ENCODE measurements at regions not wholly inside any gene's neighbourhood (a gene's known extent, or its start where the extent isn't known, plus 50 kb on each side); places are given as distances from the start of the nearest gene placed in this dataset.

DNA sequence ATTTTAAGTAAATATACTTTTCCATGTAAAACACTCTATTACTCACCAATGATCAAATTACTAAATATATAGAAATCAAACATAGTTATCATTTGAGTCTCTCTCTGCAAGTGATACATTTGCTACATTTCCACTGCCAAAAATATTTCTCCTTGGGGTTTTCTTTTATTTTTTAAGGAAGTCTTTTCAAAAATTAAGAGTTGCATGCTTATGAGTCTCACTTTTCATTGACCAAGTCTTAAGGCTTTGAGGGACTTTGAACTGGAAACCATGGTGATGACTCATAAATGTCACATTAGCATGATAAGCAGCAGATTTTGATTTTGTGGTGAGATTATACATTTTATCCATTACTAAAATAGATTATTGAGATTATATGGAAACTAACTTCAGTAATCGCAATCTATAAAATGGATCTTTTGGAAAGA, 152.9 kb downstream of the FAM124B start:
- Mint-ChIP-seq H3K27me3 (ENCODE audit: low read depth, poor library complexity) (peaks cover 4% of the 10 kb centered on the region), H3K4me3 (no peak overlapping the region), H3K4me1 (no peaks in the 10 kb centered on the region), H3K27ac (no peak overlapping the region), H3K36me3 (ENCODE audit: low read depth) (no peaks in the 10 kb centered on the region), H3K9me3 (no peaks in the 10 kb centered on the region)
- no peak for DNase-seq
- TF ChIP-seq, protein P1, sequence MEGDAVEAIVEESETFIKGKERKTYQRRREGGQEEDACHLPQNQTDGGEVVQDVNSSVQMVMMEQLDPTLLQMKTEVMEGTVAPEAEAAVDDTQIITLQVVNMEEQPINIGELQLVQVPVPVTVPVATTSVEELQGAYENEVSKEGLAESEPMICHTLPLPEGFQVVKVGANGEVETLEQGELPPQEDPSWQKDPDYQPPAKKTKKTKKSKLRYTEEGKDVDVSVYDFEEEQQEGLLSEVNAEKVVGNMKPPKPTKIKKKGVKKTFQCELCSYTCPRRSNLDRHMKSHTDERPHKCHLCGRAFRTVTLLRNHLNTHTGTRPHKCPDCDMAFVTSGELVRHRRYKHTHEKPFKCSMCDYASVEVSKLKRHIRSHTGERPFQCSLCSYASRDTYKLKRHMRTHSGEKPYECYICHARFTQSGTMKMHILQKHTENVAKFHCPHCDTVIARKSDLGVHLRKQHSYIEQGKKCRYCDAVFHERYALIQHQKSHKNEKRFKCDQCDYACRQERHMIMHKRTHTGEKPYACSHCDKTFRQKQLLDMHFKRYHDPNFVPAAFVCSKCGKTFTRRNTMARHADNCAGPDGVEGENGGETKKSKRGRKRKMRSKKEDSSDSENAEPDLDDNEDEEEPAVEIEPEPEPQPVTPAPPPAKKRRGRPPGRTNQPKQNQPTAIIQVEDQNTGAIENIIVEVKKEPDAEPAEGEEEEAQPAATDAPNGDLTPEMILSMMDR (IDR thresholded peaks at IDR 0.05): no peak

DNA sequence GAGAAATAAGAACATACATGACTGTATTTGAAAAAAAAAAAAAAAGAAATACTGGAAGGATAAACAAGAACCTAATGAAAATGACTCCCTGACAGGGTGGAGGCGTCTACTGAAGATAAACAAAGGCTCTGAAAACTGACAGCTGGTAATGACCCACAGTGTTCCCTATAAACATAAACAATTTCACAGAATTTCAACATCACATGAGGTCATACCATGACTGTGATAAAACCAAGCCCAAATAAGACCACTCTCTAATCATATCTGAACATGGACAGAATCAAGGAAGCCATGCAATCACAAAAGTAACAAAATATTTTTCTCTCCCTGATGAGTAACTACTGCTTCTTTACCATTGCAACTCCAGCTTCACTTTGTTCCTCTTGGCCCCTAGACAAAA, 159.3 kb downstream of the FAM124B start:
- no peak for DNase-seq
- peaks cover 12% of the 10 kb centered on the region for H3K4me1 Mint-ChIP-seq
- no peak overlapping the region for H3K27ac Mint-ChIP-seq
- TF ChIP-seq, protein P1 (IDR thresholded peaks at IDR 0.05): no peak
- no peak overlapping the region for H3K4me3 Mint-ChIP-seq
- no peaks in the 10 kb centered on the region for H3K27me3 Mint-ChIP-seq (ENCODE audit: low read depth, poor library complexity)
- H3K36me3 Mint-ChIP-seq (ENCODE audit: low read depth): no peaks in the 10 kb centered on the region
- no peaks in the 10 kb centered on the region for H3K9me3 Mint-ChIP-seq

GRCh38 chr2:224241812-224242211, 160.1 kb downstream of the FAM124B start:
- Mint-ChIP-seq H3K27ac (no peak overlapping the region), H3K4me1 (peaks cover 12% of the 10 kb centered on the region), H3K27me3 (ENCODE audit: low read depth, poor library complexity) (no peaks in the 10 kb centered on the region), H3K36me3 (ENCODE audit: low read depth) (no peaks in the 10 kb centered on the region), H3K9me3 (no peaks in the 10 kb centered on the region), H3K4me3 (no peak overlapping the region)
- no peak for DNase-seq
- TF ChIP-seq, protein P1 (IDR thresholded peaks at IDR 0.05): no peak

DNA sequence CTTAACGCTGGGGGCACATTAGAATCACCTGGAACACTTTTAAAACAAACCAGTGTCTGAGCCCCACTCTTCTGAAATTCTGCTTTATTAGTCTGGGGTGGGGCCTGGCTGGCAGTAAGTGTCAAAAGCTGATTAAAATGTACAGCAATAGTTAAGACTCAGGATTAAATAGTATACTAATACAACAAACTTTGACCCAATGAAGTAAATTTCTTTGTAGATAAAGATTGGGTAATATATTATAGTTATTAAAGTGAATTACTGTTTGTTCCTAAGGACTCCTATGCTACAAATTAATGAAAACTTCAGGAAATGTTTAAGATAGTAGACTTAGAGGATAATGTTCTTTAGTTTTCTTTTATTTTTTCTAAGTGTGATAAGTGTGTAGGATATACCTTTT, 160.9 kb downstream of the FAM124B start:
- peaks cover 12% of the 10 kb centered on the region for H3K4me1 Mint-ChIP-seq
- no peak overlapping the region for H3K27ac Mint-ChIP-seq
- H3K4me3 Mint-ChIP-seq: no peak overlapping the region
- DNase-seq: no peak
- H3K36me3 Mint-ChIP-seq (ENCODE audit: low read depth): no peaks in the 10 kb centered on the region
- H3K27me3 Mint-ChIP-seq (ENCODE audit: low read depth, poor library complexity): no peaks in the 10 kb centered on the region
- peaks cover 5% of the 10 kb centered on the region for H3K9me3 Mint-ChIP-seq
- TF ChIP-seq, protein P1 (IDR thresholded peaks at IDR 0.05): no peak

DNA sequence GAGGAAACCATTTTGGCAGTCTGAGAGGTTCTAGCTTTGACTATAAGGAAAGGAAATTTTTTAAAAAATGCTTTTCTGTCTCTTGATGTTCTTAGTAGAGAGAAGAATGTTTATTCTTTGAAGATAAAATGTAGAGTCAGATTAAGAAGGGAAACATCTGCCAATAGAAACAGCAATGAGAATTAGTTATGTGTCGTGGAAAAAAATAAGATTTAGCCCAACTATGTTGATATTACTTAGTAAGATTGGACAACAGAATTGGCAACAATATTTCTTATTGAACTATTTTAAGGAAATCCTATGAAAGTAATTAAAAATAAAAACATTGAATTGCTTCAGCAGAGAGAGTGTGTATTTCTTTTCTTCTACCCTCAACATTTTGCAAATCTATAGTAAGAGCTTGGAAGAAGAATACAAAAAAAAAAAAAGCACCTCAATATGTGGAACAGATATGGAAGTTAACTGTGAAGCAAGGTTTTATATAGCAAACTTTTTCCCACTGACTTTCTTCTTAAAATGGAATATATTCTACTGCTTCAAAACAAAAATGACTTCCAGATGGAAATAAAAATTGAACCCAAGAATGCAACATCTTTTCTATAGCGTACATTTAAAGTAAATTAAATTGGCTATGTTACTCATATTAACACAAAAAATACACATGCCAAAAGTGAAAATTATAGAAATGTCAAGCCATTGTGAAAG, 177.9 kb downstream of the FAM124B start:
- H3K27ac Mint-ChIP-seq: no peak overlapping the region
- H3K4me3 Mint-ChIP-seq: no peak overlapping the region
- no peak for DNase-seq
- H3K27me3 Mint-ChIP-seq (ENCODE audit: low read depth, poor library complexity): peaks cover 3% of the 10 kb centered on the region
- no peaks in the 10 kb centered on the region for H3K9me3 Mint-ChIP-seq
- peaks cover 33% of the 10 kb centered on the region for H3K4me1 Mint-ChIP-seq
- no peaks in the 10 kb centered on the region for H3K36me3 Mint-ChIP-seq (ENCODE audit: low read depth)
- TF ChIP-seq, protein P1 (IDR thresholded peaks at IDR 0.05): no peak

DNA sequence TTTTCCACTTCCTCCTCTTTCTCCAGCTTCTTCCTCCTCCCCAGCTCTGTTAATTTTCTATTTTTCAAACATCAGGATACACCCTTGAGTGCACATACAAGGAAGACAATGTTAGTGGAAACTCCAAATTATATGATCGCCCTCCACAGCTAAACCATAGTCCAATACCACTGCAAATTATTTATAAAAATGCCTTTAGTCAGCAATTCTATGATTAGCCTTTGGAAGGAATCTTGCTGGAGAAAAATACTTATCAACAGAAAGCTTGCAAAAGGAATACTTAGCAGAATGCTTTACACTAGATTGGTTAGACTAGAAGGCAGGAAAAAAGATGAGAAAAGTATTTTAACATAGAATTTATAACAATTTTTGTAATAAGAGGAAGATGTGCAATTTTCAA, 178.9 kb downstream of the FAM124B start:
- TF ChIP-seq, protein P1 (IDR thresholded peaks at IDR 0.05): no peak
- DNase-seq: no peak
- Mint-ChIP-seq H3K27ac (no peak overlapping the region), H3K9me3 (peaks cover 8% of the 10 kb centered on the region), H3K36me3 (ENCODE audit: low read depth) (no peaks in the 10 kb centered on the region), H3K4me3 (no peak overlapping the region), H3K27me3 (ENCODE audit: low read depth, poor library complexity) (peaks cover 3% of the 10 kb centered on the region), H3K4me1 (peaks cover 35% of the 10 kb centered on the region)
